GM20431 (cell line): ENCODE measurements at regions not wholly inside any gene's neighbourhood (a gene's known extent, or its start where the extent isn't known, plus 50 kb on each side); places are given as distances from the start of the nearest gene placed in this dataset.
"Not testable (repeated sequence)": the region's sequence is repeated elsewhere in the genome, so short reads cannot be mapped to it uniquely, and the experiment has no call there.

Source experiments
- in situ Hi-C: fragments of 300-500 bp; cut with MseI, MboI; formaldehyde crosslinking; loops from one replicate; pipeline ENCODE4 v1.15.0; 2020; ENCODE audit warnings: low sequenced_read_pairs; ENCODE audit not compliant: unreplicated experiment

- in situ Hi-C loops, result no loop called here
Observed at GRCh38 chr7:131765575-131765974, 209.1 kb upstream of the PODXL start.

DNA sequence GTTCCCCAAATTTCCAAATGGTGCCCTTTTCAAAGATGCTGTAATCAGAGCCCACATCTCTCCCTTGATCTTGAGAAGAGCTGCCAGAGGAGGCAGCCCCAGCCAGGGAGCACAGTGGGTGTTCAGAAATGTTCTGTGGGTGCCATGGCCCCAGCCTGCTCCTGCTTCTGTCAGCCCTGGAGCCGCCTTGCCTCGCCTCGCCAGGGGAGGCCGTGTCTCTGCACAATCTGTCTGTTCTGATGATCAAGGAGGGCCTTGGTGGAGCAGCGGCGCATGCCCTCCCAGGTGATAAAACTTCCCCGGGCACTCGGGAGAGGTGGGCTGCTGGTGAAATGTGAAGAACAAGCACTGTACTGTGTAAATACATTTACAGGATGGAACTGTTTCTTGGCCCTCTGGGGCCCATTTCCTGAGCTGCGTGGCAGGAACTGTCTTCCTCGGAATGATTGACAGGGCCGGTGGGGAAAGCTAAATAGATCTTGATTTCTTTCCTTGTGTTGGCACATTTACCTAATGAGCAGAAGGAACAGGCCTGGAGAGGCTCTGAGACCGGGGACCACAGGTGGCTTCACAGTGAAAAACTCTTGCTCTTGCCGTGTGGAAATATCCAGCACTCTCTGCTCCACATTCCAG is 207.8 kb upstream of the PODXL start:
- in situ Hi-C loops, result no loop called here

DNA sequence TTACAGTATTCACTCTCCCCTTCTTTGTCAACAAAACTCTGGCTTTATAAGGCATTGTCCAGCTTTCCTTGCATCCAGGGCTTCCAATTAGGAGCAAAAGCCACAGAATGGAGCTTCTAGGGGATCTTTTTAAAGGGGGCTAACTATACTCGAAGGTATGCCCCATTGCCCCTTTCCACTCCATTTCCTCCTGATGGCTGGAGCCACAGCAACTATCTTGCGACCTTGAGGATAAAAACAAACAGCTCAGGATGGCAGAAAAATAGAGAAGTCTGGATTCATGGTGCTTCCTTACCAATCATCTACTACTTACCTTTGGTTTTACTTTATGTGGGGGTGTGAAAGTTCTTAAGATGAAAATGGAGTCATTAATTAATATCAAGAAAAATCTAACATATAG is 206.3 kb upstream of the PODXL start:
- in situ Hi-C loops, result no loop called here

- in situ Hi-C loops, result not testable (repeated sequence)
Observed at GRCh38 chr7:131755801-131756200, 199.4 kb upstream of the PODXL start.

DNA sequence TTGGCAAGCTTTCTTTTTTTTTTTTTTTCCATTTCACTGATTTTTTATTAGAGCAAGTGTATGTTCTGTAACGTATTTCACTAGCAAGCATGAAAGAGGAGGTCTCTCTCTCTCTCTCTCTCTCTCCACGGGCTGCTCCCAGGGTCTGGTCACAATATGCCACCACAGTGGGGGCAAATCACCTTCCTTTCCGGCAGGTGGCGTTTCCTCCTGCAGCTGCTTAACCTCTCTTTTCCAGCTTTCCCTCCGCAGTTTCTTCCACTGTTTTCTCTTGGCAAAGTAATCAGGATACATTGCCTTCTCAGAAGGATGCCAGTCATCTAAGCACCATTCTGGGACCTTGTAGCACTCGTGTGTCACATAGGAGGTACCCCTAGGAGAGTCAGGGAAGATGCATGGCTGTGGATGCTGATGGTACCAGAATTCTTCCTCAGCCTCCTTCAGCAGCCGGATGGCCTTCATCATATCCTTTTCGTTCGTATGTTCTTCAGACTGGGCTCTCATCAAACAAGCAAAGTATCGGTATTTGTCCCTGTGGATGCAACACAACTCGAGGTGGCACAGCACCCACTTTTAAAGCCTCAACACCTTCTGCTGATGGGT is 197.3 kb upstream of the PODXL start:
- in situ Hi-C loops, result no loop called here

GRCh38 chr7:131747658-131748232 is 191.3 kb upstream of the PODXL start:
- in situ Hi-C loops, result no loop called here

DNA sequence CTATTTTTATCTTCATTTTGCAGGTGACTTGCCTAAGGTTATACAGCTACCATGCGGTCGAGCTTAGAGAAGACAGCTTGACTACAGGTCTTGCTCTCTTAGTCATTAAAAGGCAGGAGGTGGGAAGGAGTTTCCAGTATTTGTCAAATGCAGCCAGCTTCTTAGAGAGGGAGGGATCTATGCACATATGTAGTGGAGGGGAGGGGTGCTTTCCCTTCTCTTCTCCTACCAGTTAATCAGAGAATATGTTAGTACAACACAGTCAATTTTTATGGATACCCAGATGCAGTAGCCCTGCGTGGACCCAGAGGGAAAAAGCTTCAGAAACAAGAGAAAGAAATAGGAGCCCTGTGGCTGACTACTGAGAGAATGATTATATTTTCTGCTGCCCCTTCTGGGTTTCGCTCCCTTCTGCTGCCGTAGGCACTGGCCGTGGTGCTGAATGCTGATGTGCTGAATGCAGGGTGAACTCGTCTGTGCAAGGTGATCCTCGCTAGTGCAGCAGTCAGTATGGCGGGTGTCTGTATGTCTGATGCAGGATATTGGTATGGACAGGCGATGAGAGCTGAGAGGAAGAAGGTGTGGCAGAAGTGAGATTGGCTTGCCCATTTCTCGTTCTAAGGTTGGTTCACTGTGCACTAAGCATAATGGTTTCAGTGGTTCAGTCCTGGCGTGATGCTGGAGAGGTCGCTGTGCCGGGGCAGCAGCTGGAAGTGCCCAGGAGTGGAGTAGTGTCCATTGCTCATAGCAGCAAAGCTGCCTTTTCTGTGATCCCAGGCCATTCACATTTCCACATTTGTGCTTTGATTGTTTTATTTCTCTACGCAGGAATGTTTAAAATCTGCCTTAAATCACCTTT is 189.2 kb upstream of the PODXL start:
- in situ Hi-C loops, result no loop called here

GRCh38 chr7:131741446-131741845 is 185.0 kb upstream of the PODXL start:
- in situ Hi-C loops, result no loop called here

DNA sequence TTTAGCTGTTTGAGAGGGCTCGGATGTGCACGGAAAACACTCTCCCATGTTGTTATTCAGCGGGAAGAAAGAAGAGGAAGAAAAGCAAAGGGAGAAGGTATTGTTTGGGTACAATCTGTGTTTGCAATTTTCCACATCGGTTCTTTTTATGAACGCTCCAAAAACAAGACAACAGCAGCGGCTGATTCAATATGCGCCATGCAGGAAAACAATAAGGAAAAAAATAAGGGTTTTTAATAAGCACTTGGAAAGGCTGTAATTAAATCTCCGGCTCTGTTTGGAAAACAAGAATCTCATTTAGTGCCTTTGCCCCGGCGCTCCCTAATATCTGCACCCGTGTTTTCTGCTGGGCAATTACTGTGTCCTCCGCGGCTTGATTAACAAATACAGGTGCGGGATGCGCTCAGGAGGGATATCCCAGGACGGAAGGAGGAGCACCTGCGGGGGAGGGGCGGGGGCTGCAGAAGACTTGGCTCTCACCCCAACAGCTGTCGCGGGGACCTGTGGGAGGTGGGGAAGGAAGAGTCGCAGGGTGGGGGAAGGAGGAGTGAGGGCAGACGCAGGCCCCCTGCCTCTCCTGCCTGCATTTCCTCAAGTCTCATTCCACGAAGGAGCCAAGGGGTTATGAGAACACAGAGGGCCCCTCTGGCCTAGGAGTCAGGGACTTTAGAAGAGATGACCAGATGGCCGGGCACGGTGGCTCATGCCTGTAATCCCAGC is 181.5 kb upstream of the PODXL start:
- in situ Hi-C loops, result no loop called here

DNA sequence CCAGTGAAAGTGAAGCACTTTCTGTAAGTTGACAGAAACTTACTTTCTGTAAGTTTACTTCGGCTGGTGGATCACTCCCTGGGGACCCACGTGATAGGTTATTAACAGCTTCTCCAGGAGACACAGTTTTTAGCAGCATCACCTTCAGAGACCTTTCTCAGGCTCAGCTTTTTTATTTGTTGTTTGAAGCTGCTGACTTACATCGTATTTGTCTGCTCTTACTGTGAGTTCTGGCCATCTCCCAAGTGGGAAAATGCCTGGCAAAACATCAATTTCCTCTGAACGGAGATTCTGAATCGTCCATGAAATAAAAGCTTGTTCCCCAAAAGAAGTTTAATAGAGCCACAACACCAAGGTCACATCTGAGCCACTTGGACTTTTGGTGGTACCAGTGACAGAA is 178.7 kb upstream of the PODXL start:
- in situ Hi-C loops, result no loop called here

- in situ Hi-C loops, result no loop called here
Observed at GRCh38 chr7:131733604-131734003, 177.2 kb upstream of the PODXL start.

DNA sequence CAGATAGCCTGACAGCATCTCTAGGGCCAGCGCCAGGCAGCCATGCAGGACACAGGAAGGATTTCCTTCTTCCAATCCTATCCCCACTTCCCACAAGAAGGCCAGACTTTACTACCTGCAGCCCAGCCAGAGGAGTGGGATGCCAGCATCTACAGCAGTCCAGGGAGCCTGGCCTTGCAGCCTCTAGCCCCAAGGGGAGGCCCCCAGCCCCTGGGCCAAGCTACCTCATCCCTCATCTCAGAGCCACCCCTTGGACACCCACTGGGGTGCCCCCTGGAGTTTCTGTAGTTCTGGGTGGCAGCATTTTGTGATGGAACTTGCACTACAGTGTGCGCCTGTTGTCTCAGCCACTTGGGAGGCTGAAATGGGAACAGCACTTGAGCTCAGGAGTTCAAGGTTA is 170.8 kb upstream of the PODXL start:
- in situ Hi-C loops, result no loop called here

- in situ Hi-C loops, result no loop called here
Observed at GRCh38 chr7:131726686-131727085, 170.3 kb upstream of the PODXL start.

GRCh38 chr7:131726031-131726430 is 169.6 kb upstream of the PODXL start:
- in situ Hi-C loops, result no loop called here

- in situ Hi-C loops, result no loop called here
Observed at GRCh38 chr7:131724776-131725345, 168.4 kb upstream of the PODXL start.

- in situ Hi-C loops, result no loop called here
Observed at GRCh38 chr7:131723926-131724325, 167.5 kb upstream of the PODXL start.

GRCh38 chr7:131722371-131722770 is 165.9 kb upstream of the PODXL start:
- in situ Hi-C loops, result no loop called here

- in situ Hi-C loops, result no loop called here
Observed at GRCh38 chr7:131721660-131722059, 165.2 kb upstream of the PODXL start.

DNA sequence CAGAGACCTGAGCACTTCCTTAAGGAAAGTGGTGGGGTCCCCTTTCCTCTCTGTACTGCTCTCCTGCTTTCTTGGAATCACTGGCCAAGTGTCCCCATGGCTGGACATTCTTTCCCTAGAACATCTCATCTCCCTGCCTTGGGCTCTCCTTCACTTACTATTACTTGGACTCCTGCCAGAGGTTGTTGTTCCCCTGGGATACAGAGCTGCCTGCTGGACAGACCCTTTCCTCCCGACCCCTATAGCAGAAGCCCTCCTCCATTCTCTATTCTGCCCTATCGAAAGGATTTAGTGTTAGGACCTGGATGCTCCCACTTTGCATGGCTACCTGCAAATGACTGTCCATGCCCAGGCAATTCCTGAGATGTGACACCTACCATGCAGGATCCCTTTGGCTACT is 164.3 kb upstream of the PODXL start:
- in situ Hi-C loops, result no loop called here

DNA sequence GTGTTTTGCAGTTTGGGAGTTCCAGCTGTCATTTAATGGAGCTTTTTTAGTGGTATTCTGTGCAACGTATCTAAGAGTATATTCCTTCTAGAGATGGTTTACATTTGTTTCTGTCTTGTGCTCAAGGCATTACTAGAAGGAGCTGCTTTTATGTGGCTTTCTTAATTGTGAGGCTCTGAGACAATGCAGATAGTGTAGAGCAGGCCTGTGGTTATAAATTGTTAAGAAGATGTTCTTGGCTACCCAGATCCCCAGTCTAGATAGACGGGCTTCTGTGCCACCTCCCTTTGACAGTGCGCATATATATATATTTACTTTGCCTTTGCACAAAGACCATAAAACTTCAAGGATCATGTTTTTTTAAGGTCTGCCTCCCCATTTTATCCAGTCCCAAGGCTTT is 160.8 kb upstream of the PODXL start:
- in situ Hi-C loops, result no loop called here
